Adrenal gland (tissue), 5 donors: ENCODE measurements at regions not wholly inside any gene's neighbourhood (a gene's known extent, or its start where the extent isn't known, plus 50 kb on each side); places are given as distances from the start of the nearest gene placed in this dataset.

Source experiments
- POLR2A ChIP-seq, 2 donors: fragments of 450-650 bp; IDR thresholded peaks; one replicate each; pipeline ENCODE4 v1.6.1; 2017; ENCODE audit warnings: antibody characterized with exemption in 2 of 2, mild to moderate bottlenecking in 2 of 2, moderate library complexity in 1 of 2
- TF ChIP-seq, protein P1 (sequence below), 6 experiments: fragments of 450-650 bp in 4 of 6; fragments of 200-600 bp in 2 of 6; sonication (generic) in 1 of 6; IDR thresholded peaks; 1 replicate in 5 of 6; 2 replicates in 1 of 6; pipeline versions ENCODE4 v1.5.1 to v1.8.0; 2016 to 2021; ENCODE audit warnings: antibody characterized with exemption in 6 of 6, mild to moderate bottlenecking in 2 of 6, moderate library complexity in 1 of 6
- donor health status: DM: no; HTN: no; CAD: no.

DNA sequence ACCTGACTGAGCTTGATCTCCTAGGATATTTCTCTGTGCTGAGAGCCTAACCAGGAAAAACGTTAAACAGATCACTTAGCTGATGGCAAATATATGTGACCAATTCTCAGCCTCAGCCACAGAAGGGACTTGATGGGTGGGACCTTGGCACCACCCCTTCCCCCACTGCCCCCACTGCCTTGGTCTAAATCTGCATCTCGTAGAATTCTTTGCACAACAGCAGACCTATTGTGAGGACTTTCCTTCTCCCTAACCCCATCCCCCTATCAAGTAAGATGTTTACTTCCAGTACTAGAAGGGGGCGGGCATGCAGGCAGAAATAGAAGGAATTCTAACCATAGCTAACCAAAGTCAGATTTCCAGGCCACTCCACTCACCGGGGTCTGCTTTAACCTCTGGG is 313.2 kb downstream of the PCNX1 start:
- TF ChIP-seq, protein P1, sequence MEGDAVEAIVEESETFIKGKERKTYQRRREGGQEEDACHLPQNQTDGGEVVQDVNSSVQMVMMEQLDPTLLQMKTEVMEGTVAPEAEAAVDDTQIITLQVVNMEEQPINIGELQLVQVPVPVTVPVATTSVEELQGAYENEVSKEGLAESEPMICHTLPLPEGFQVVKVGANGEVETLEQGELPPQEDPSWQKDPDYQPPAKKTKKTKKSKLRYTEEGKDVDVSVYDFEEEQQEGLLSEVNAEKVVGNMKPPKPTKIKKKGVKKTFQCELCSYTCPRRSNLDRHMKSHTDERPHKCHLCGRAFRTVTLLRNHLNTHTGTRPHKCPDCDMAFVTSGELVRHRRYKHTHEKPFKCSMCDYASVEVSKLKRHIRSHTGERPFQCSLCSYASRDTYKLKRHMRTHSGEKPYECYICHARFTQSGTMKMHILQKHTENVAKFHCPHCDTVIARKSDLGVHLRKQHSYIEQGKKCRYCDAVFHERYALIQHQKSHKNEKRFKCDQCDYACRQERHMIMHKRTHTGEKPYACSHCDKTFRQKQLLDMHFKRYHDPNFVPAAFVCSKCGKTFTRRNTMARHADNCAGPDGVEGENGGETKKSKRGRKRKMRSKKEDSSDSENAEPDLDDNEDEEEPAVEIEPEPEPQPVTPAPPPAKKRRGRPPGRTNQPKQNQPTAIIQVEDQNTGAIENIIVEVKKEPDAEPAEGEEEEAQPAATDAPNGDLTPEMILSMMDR (IDR thresholded peaks at IDR 0.05): no peak
- TF ChIP-seq POLR2A (IDR thresholded peaks at IDR 0.05): no peak
